ENCODE measurements at regions not wholly inside any gene's neighbourhood (a gene's known extent, or its start where the extent isn't known, plus 50 kb on each side); places are given as distances from the start of the nearest gene placed in this dataset.
"Not testable (repeated sequence)": the region's sequence is repeated elsewhere in the genome, so short reads cannot be mapped to it uniquely, and the experiment has no call there.

GRCh38 chr9:102153081-102153480 lies 414.6 kb upstream of the GRIN3A start:
- DNase-seq (ENCODE audit: low spot score) = not testable (repeated sequence)

- DNase-seq (ENCODE audit: low spot score) = no peak
These were observed 397.3 kb upstream of the GRIN3A start for GRCh38 chr9:102135768-102136167.

- DNase-seq (ENCODE audit: low spot score) = no peak
These were observed 386.0 kb upstream of the GRIN3A start for GRCh38 chr9:102124465-102124864.

GRCh38 chr9:102114557-102114956 lies 376.1 kb upstream of the GRIN3A start:
- DNase-seq (ENCODE audit: low spot score) = no peak

GRCh38 chr9:102113191-102113590 lies 374.7 kb upstream of the GRIN3A start:
- DNase-seq (ENCODE audit: low spot score) = no peak

GRCh38 chr9:102106439-102106838 lies 368.0 kb upstream of the GRIN3A start:
- DNase-seq (ENCODE audit: low spot score) = no peak

GRCh38 chr9:102101723-102102122 lies 363.3 kb upstream of the GRIN3A start:
- no peak for DNase-seq (ENCODE audit: low spot score)

- no peak for DNase-seq (ENCODE audit: low spot score)
These were observed 348.7 kb upstream of the GRIN3A start for GRCh38 chr9:102087141-102087540.

GRCh38 chr9:102085548-102085947 lies 347.1 kb upstream of the GRIN3A start:
- DNase-seq (ENCODE audit: low spot score) = no peak

GRCh38 chr9:102072059-102072764 lies 333.8 kb upstream of the GRIN3A start:
- DNase-seq (ENCODE audit: low spot score) = no peak

- DNase-seq (ENCODE audit: low spot score) = no peak
These were observed 331.5 kb upstream of the GRIN3A start for GRCh38 chr9:102069969-102070368.

- no peak for DNase-seq (ENCODE audit: low spot score)
These were observed 316.4 kb upstream of the GRIN3A start for GRCh38 chr9:102054811-102055210.

- no peak for DNase-seq (ENCODE audit: low spot score)
These were observed 311.3 kb upstream of the GRIN3A start for GRCh38 chr9:102049586-102050246.

GRCh38 chr9:102047549-102047948 lies 309.1 kb upstream of the GRIN3A start:
- DNase-seq (ENCODE audit: low spot score) = no peak

GRCh38 chr9:102044133-102044532 lies 305.7 kb upstream of the GRIN3A start:
- DNase-seq (ENCODE audit: low spot score) = no peak

- DNase-seq (ENCODE audit: low spot score) = no peak
These were observed 299.6 kb upstream of the GRIN3A start for GRCh38 chr9:102038006-102038405.

- DNase-seq (ENCODE audit: low spot score) = no peak
These were observed 297.5 kb upstream of the GRIN3A start for GRCh38 chr9:102035929-102036328.

- DNase-seq (ENCODE audit: low spot score) = no peak
These were observed 294.2 kb upstream of the GRIN3A start for GRCh38 chr9:102032614-102033013.

- DNase-seq (ENCODE audit: low spot score) = no peak
These were observed 262.5 kb upstream of the GRIN3A start for GRCh38 chr9:102000956-102001355.

GRCh38 chr9:101999441-101999840 lies 261.0 kb upstream of the GRIN3A start:
- DNase-seq (ENCODE audit: low spot score) = no peak

GRCh38 chr9:101995231-101995630 lies 256.8 kb upstream of the GRIN3A start:
- no peak for DNase-seq (ENCODE audit: low spot score)

- DNase-seq (ENCODE audit: low spot score) = no peak
These were observed 255.3 kb upstream of the GRIN3A start for GRCh38 chr9:101993771-101994170.

GRCh38 chr9:101991926-101992325 lies 253.5 kb upstream of the GRIN3A start:
- DNase-seq (ENCODE audit: low spot score) = no peak

Measured in CD4-positive, alpha-beta T cell treated with Interleukin-2 at 100 ng/mL for 4 hours (primary cell).